NCI-H2107 treated with DMSO at 0.1 percent for 48 hours (cell line): ENCODE measurements at regions not wholly inside any gene's neighbourhood (a gene's known extent, or its start where the extent isn't known, plus 50 kb on each side); places are given as distances from the start of the nearest gene placed in this dataset.

Experiments used
- DNase-seq: peaks from one replicate; lab custom pipeline; 2025; ENCODE audit not compliant: unreplicated experiment; lab: John Stamatoyannopoulos, UW

GRCh38 chr4:32117693-32118092, 1397.5 kb downstream of the PCDH7 start:
- DNase-seq: no peak

GRCh38 chr4:32119907-32120306, 1399.7 kb downstream of the PCDH7 start:
- no peak for DNase-seq

GRCh38 chr4:32128549-32128948, 1408.4 kb downstream of the PCDH7 start:
- no peak for DNase-seq

GRCh38 chr4:32129967-32130366, 1409.8 kb downstream of the PCDH7 start:
- DNase-seq: no peak

GRCh38 chr4:32133141-32133540, 1413.0 kb downstream of the PCDH7 start:
- no peak for DNase-seq

- DNase-seq: no peak
Measured at GRCh38 chr4:32133734-32134133, 1413.6 kb downstream of the PCDH7 start.

- DNase-seq: no peak
Measured at GRCh38 chr4:32135642-32136041, 1415.5 kb downstream of the PCDH7 start.

- DNase-seq: no peak
Measured at GRCh38 chr4:32136081-32136787, 1416.1 kb downstream of the PCDH7 start.

GRCh38 chr4:32140636-32141035, 1420.5 kb downstream of the PCDH7 start:
- DNase-seq: no peak

- DNase-seq: no peak
Measured at GRCh38 chr4:32142075-32142474, 1421.9 kb downstream of the PCDH7 start.

- DNase-seq: no peak
Measured at GRCh38 chr4:32145987-32146386, 1425.8 kb downstream of the PCDH7 start.

- no peak for DNase-seq
Measured at GRCh38 chr4:32147446-32148085, 1427.4 kb downstream of the PCDH7 start.

GRCh38 chr4:32148111-32148666, 1428.0 kb downstream of the PCDH7 start:
- DNase-seq: no peak

GRCh38 chr4:32158961-32159360, 1438.8 kb downstream of the PCDH7 start:
- no peak for DNase-seq

GRCh38 chr4:32161392-32161791, 1441.2 kb downstream of the PCDH7 start:
- no peak for DNase-seq

- DNase-seq: no peak
Measured at GRCh38 chr4:32163125-32163524, 1443.0 kb downstream of the PCDH7 start.

- no peak for DNase-seq
Measured at GRCh38 chr4:32169841-32170240, 1449.7 kb downstream of the PCDH7 start.

- DNase-seq: no peak
Measured at GRCh38 chr4:32172086-32172485, 1451.9 kb downstream of the PCDH7 start.

GRCh38 chr4:32172761-32173160, 1452.6 kb downstream of the PCDH7 start:
- no peak for DNase-seq

GRCh38 chr4:32180086-32180485, 1459.9 kb downstream of the PCDH7 start:
- DNase-seq: no peak

- DNase-seq: no peak
Measured at GRCh38 chr4:32184186-32184585, 1464.0 kb downstream of the PCDH7 start.

- no peak for DNase-seq
Measured at GRCh38 chr4:32189130-32189529, 1469.0 kb downstream of the PCDH7 start.
